ENCODE measurements at regions not wholly inside any gene's neighbourhood (a gene's known extent, or its start where the extent isn't known, plus 50 kb on each side); places are given as distances from the start of the nearest gene placed in this dataset.
A peak's percentile ranks its signal among the peaks of the same experiment; 100 is the strongest.

DNA sequence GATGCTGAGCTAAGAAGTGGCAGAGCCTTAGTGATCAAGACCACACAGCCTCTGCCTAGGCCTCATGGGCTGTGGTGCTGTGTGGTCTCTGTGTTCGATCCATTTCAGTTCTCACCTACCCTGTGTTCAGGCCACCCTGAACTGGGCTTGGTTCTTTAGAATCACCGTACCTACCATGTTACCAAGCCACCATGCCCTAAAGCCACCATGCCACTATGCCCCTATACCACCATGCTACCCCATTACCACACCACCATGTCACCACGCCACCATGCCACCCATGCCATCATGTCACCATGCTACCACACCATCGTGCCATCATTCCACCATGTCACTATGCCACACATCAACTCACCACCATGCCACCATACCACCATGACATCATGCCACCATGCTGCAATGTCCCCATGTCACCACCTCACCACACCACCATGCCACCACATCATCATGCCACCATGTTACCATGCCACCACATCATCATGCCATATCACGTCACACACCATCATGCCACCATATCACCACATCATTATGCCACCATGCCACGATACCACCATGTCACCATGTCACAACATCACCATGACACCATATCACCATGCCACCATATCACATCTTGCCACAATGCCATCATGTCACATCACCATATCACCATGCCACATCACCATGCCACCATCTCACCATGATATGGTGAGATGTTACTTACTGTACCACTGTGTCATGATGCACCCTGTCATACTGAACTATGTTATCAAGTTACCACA, 191.0 kb upstream of the ARL4C start:
- DNase-seq (ENCODE audit: low read depth) = no peak

DNA sequence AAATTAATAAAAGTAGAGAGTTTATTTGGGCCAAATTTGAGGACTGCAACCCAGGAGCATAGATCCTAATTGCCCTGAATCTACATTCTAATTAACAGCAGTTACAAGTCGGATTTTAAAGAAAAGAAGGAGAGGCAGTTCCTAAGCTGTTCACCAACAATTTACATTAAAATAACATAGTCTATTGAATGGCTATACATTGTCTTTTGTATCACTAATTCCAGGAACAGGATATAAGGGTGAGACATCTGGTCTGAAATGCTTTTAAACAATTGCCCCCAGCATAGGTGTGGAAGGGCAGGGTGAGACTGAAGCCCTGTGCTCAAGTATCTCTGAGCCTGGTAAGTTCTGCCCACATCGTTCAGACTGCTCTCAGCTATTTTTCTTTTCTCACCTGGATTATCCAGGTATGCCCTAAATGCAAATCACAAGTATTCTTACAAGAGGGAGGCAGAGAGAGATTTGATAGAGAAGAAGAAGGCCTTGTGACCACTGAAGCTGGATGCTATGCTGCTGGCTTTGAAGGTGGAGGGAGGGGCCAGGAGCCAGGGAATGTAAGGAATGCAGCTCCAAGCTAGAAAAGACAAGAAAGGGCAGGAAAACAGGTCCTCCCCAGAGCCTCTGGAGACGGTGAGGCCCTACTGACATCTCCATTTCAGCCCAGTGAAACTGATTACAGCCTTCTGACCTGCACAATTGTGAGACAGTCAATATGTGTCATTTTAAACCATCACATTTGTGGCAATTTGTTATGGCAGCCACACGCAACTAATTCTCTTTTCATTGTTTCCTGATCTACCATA, 189.4 kb upstream of the ARL4C start:
- no peak overlapping the region for H3K4me3 ChIP-seq (ENCODE audit: low read depth, low read length)
- no peak for DNase-seq (ENCODE audit: low read depth)

More for the DNA sequence above, 191.0 kb upstream of the ARL4C start:
- no peak overlapping the region for H3K4me3 ChIP-seq (ENCODE audit: low read depth, low read length)

DNA sequence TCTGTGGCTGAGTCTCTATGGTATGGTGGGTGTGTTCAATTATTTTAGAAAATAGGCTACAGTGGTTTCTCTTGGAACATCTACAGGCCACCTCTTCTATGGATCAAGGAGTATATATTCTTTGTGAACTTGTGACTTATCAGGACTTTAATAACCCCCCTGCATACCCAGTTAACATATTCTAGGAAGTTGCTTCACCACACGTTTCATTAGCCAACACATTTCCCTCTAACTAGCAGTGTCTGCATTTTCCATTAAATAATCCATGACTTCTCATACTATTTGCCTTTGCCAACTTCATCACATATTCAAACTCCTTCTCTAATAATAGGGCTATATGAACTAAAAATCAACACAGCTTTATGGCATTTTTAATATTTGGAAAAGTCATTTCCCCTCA, 187.6 kb upstream of the ARL4C start:
- no peak overlapping the region for H3K4me3 ChIP-seq (ENCODE audit: low read depth, low read length)

DNA sequence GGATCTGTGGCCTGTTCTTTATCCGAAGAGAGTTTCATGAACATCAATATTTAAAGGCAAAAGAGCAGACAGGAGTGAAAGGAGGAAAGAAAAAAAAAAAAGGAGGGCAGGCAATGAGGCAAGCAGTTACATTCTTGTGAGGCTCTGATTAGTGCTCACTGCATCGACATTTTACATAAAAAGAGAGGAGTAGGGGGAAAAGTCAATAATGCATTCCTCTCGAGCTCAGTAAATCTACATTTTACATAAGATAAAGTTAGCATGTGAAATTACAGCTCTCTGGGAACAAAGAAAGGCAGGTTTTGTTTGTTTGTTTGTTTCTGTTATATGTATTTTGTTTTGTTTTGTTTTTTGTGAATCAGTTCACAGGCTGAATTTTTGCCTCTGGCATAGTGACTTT, 187.1 kb upstream of the ARL4C start:
- H3K4me3 ChIP-seq (ENCODE audit: low read depth, low read length) = no peak overlapping the region
- no peak for DNase-seq (ENCODE audit: low read depth)

More for the DNA sequence above, 187.6 kb upstream of the ARL4C start:
- no peak for DNase-seq (ENCODE audit: low read depth)

DNA sequence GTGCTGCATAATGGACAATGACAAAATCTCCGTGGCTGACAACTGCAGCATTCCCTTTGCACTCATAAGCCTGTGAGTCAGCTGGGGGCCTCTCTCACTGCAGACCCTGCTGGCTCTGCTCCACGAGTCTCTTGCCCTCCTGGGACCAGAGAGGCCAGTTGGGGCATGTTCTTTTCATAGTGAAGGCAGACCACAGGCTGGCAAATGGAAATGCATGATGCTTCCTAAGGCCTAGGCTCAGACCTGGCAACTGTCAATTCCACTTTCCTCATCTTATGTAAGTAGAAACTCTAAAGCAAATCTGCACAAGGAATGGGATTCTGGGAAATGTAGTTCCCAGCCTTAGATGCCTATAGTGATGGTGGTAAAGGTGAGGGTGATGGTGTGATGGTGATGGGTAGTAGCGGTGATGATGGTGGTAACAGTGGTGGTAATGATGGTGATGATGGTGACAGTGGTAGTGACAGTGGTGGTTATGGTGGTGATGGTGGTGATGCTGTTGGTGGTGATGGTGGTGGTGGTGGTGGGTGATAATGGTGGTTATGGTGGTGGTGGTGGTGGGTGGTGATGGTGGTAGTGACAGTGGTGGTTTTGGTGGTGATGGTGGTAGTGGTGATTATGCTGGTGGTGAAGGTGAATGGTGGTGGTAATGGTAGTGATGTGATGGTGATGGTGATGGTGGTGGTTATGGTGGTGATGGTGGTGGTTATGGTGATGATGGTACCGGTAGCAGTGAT, 185.8 kb upstream of the ARL4C start:
- peak; percentile 68 for DNase-seq (ENCODE audit: low read depth)
- H3K4me3 ChIP-seq (ENCODE audit: low read depth, low read length) = no peak overlapping the region

DNA sequence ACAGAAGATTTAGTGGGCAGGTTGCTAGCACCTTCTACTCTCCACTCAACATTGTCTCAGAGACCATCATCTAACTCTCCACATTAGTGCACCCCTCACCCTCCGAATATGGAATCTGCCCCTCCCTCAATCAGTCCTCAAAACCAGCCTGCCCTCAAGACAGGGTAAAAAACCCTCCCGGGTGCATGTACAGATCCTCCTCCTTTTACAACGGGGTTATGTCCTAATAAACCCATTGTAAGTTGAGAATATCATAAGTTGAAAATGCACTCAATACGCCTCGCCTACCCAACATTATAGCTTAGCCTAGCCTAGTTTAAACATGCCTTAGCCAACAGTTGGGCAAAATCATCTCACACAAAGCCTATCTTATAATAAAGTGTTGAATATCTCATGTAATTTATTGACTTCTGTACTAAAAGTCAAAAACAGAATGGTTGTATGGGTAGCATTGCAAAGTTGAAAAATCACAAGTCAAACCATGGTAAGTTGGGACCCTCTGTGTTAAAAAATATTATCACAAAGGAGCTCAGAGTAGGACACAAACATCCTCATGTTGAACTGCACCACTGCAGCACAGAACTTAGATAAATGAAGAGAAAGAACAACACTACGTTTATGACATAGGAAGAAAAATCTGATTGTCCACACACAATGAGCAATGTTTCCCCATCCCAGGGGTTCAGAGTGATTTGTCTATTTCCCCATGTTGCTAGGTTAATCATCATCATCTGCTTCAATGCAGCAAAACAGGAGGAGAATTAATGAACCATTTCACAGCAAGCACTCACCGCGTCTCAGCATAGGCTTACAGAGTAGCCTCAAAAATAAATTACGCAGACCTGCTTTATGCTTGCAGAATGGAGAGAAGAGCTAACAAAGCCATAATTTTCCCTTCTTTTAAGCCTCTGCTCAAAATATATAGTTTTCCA, 184.1 kb upstream of the ARL4C start:
- H3K4me3 ChIP-seq (ENCODE audit: low read depth, low read length) = no peak overlapping the region
- DNase-seq (ENCODE audit: low read depth) = no peak

DNA sequence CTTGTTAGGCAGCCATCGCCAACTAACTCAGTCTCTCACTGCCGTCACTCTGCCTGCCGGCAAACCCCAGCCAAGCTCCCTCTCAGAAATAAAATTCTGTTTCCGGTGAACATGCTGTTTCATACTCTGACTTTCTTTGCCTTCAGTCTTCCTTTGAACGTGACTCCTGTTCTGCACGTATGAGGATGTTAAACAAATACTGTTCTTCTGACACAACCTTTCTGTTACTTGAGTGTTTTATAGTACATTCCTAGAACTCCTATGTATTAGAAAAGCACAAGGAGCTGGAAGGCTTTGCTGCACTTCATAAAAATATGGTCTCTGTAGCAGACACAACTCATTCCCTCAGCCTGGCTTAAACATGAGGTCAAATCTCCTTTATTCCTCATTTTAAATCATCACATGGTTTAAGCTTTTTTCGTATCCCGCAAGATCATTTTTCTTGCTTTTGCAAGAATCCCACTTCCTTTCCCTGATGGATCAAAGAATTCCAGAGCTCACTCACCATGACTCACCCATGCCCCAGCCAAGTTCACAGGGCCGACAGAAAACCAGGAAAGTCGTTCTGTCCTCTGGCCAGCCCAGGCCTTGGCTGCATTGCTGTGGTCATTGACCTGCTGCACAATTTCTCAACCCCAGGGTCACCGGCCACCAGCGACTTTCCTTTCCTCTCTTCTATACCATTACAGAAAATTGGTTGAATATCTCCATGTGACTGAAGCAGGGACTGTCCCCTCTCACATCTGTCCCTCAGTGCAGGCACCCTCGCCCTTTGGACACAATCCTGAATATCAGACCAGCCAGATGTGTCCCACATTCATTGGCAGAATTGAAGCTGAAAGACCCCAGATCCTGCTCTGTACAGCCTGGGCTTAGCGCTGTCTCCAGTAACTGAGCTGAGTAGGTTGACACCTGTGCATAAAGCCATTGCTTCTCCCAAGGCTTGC, 183.1 kb upstream of the ARL4C start:
- peak overlapping the region; percentile 10 for H3K4me3 ChIP-seq (ENCODE audit: low read depth, low read length)

DNA sequence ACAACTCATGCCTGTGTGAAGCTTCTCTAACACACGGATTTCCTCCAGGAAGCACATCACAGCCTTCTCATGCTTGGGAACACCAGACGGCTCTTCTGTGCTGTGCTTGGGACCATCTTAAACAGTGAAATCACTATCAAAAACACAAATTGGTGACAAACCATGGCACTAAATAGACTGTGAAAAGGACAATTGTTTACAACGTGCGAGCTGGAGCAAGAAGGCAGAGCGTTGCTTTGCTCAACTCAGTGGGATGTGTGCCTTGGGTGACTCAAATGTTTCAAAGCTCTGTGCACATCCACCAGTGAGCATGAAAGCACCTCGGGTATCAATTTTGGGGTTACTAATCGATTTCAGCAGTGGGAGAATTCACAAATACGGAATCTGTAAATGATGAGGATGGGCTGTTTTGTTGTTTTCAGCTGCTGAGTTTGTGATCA, 182.4 kb upstream of the ARL4C start:
- DNase-seq (ENCODE audit: low read depth) = no peak

More for the DNA sequence above, 183.1 kb upstream of the ARL4C start:
- peak; percentile 89 for DNase-seq (ENCODE audit: low read depth)

DNA sequence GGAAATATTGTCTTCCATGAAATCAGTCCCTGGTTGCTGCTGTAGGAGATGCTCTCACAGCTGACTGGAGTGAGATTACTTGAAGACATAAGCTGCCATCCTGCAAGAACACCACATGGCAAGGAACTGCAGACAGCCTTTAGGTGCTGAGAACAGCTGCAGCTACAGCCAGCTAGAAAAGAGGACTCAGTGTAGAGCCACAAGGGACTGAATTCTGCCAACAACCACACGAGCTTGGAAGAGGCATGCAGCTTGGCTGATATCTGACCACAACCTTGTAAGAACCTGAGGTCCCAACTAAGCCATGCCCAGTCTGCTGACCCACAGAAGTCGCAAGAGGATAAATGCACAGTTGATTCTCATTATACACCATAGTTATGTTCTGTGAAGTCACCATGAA, 181.8 kb upstream of the ARL4C start:
- DNase-seq (ENCODE audit: low read depth) = peak; percentile 97
- H3K4me3 ChIP-seq (ENCODE audit: low read depth, low read length) = no peak overlapping the region

More for the DNA sequence above, 182.4 kb upstream of the ARL4C start:
- H3K4me3 ChIP-seq (ENCODE audit: low read depth, low read length) = peak overlapping the region; percentile 10

DNA sequence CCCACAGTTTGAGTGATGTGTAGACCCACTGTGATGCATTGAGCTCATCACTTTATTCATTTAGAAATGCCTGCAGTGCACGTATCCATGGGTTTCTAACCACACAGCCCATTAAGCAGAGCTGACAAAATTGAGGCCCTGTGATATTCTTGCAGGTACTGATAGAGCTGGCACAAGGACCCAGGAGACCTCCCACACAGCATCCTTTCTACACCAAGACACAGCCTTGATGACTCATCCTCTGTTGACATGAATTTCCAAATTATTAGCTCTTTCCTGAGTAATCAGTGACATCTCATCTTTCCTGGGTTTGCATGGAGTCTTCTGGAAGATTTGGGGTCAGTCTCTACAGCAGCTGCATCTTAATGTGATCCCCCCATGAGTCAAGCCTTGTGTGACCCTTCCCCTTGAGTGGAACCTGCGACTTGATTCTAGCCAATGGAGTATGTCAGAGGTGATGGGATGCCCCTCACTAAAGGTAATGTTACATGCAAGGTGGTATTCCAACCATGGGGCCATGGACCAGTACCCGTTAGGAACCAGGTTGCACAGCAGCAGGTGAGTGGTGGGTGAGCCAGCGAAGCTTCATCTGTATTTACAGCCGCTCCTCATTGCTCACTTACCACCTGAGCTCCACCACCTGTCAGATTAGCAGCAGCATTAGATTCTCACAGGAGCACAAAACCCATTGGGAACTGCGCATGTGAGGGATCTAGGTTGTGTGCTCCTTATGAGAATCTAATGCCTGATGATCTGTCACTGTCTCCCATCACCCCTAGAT, 181.1 kb upstream of the ARL4C start:
- H3K4me3 ChIP-seq (ENCODE audit: low read depth, low read length) = no peak overlapping the region
- no peak for DNase-seq (ENCODE audit: low read depth)

DNA sequence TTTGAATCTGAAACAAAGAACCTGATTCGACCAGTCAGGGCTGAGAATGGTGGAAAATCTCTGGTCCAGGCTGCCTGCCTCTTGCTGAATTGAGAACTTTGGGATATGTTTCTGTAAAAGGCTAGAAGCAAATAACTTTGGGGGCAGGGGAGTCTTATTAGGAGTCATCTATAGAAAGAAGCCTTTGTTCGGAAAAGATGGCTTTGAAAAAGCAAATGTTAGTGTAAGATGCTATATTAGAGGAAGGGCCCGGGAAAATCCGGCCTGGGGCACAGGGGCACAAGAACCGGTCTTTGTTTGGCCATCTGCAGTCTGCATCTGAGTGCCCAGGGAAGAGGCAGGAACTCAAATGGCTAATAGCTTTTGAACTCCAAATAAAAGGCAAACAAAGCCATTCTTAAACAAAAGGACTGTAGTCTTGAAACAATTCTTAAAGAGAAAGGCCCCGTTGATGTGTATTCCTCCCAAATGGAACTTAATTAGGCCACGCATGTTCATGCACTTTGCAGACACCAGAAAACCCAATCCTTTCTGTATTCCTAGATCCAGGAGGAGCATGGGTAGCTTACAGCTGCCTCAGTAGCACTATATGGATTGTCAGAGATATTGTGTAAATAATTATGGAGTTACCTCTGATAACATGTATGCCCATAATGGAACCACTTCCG, 180.0 kb upstream of the ARL4C start:
- no peak for DNase-seq (ENCODE audit: low read depth)
- H3K4me3 ChIP-seq (ENCODE audit: low read depth, low read length) = no peak overlapping the region

DNA sequence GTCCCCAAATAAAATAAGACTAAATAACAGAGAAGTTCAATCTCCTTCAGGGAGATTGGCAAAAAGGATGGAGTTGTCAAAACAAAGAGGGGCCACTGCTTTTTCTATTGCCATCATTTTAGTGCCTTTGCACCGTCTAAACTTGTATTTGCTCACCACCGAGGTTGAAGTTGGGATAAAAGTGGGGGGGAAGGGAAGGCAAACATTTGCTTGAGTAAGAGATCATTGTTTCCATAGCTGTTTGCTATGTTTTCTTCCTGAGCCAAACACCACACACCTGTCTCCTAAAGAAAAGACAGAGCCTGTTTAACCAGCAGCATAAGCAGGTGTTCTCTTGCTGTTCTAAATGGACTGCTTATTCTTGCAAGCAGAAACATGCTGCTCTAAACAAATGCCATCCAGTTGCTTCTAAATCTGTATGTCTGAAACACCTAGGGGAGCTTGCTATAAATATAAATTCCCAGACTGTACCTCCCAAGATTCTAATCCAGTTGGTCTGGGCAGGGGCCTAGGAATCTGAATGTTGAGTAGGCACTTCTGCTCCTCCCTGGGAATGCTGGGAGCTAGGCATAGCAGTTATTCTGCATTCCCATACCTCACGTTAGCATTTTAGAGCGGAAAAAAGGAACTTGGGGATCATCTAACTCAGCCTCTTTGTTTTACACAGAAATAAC, 179.4 kb upstream of the ARL4C start:
- H3K4me3 ChIP-seq (ENCODE audit: low read depth, low read length) = no peak overlapping the region
- DNase-seq (ENCODE audit: low read depth) = no peak

DNA sequence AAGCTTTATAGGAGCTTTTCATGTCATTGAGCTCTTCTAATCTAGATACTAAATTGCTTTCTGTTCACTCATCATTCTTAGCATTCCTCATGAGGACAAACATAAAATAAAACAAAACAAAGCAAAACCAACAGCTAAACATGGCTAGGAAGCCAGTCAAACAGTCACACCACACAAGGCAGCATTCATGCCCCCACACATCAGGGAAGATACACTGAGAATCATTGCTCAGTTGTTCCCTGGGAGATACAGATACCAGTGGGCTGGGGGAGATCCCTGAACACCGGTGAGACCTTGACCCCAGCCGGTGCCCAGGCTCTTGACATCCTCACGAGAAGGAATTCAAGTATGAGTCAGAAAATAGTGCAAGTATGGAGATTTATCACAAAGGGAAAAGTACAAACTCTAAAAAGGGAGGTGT, 177.9 kb upstream of the ARL4C start:
- no peak overlapping the region for H3K4me3 ChIP-seq (ENCODE audit: low read depth, low read length)
- DNase-seq (ENCODE audit: low read depth) = no peak

DNA sequence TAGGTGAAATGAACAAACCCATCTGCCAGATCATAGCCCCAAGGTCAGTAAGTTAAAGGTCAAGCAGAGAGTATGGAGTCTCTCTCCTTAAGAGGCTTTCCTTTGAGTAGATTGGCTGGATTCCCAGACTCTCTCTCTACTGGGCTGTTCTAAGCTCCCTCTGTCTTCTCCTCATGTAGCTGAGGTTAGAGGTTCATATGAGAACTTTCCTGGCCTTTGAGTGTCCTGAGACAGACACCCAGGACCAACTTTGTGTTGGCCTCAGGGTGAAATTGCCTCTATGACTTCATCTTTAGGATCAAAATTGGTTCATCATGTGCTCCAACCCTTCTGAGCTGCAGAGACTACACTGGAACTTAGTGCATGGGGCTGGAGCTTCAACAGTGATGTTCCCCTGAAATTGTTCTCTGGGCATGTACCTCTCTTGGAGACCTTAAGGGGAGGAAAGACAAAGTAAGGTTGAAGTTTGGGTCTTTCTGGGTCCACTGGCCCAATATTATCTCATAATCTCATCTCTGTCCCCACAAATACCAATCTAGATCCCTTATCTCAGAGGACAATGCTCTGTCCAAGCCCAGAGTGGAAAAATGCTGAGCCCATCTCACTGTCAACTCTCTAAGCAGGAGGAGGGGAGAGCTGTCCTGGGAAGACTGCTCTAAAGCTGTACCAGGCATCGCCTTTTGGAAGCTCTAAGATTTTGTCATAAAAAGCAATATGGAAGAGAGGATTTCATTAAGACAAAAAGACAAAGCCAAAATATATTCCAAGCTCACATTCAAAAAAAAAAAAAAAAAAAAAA, 177.3 kb upstream of the ARL4C start:
- DNase-seq (ENCODE audit: low read depth) = no peak
- no peak overlapping the region for H3K4me3 ChIP-seq (ENCODE audit: low read depth, low read length)

DNA sequence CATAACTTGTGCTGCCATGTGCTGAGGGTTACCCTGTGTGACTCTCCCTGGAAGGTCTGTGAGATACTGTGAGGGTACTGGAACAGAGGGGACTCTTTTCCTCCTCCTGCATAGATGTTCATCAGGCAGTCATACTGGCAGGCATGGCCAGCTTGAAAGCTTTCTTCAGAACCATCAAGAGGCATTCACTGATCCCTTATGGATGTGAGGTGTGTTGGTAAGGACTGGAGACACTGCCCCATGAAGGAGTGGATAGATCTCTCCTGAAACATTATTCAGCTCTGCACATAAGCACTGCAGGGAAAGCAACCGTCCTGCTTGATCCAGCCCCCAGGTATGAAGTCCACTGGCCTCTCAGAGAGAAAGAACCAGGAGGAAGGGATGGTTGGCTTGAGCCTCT, 176.6 kb upstream of the ARL4C start:
- H3K4me3 ChIP-seq (ENCODE audit: low read depth, low read length) = no peak overlapping the region
- no peak for DNase-seq (ENCODE audit: low read depth)
